ENCODE measurements at regions not wholly inside any gene's neighbourhood (a gene's known extent, or its start where the extent isn't known, plus 50 kb on each side); places are given as distances from the start of the nearest gene placed in this dataset.

DNA sequence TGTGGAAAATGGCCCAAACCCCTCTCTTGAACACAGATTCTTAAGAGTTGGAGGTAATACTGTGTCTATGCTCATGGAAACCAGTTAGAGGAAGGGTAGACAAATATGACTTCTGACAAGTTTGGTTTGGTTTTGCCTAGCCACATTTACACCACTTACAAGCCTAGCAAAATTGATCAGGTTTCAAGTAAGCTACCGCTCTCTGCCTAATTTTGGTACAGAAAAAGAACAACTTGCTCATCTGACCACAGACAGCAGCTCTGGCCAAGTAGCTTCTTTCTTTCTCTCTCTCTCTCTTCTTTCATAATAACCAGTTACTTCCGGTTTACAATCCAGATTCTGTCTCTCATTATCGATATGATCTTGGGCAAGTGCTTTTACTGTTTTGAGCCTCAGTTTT is 260.0 kb downstream of the GLUD2 start:
- TF ChIP-seq, protein P1, sequence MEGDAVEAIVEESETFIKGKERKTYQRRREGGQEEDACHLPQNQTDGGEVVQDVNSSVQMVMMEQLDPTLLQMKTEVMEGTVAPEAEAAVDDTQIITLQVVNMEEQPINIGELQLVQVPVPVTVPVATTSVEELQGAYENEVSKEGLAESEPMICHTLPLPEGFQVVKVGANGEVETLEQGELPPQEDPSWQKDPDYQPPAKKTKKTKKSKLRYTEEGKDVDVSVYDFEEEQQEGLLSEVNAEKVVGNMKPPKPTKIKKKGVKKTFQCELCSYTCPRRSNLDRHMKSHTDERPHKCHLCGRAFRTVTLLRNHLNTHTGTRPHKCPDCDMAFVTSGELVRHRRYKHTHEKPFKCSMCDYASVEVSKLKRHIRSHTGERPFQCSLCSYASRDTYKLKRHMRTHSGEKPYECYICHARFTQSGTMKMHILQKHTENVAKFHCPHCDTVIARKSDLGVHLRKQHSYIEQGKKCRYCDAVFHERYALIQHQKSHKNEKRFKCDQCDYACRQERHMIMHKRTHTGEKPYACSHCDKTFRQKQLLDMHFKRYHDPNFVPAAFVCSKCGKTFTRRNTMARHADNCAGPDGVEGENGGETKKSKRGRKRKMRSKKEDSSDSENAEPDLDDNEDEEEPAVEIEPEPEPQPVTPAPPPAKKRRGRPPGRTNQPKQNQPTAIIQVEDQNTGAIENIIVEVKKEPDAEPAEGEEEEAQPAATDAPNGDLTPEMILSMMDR (IDR thresholded peaks at IDR 0.05; ENCODE audit: insufficient read depth, low read length, poor library complexity, severe bottlenecking) = no peak
- no peak for TF ChIP-seq EZH2phosphoT487 (conservative IDR thresholded peaks at IDR 0.05; ENCODE audit: low read length)
